OCI-LY1 (cell line): ENCODE measurements at regions not wholly inside any gene's neighbourhood (a gene's known extent, or its start where the extent isn't known, plus 50 kb on each side); places are given as distances from the start of the nearest gene placed in this dataset.

Experiments
- CTCF ChIP-seq: fragments of 200-600 bp; sonication (generic), shearing (Covaris generic); IDR thresholded peaks from 2 replicates; pipeline ENCODE4 v1.5.1; 2017; ENCODE audit warnings: mild to moderate bottlenecking, antibody characterized with exemption, low read length, moderate library complexity, mixed read lengths
- EZH2 ChIP-seq: fragments of 200-600 bp; sonication (generic), shearing (Covaris generic); IDR thresholded peaks from 2 replicates; pipeline ENCODE4 v1.8.0; 2017; ENCODE audit warnings: borderline replicate concordance, mixed run types, mild to moderate bottlenecking, antibody characterized with exemption, low read length, moderate library complexity, mixed read lengths

GRCh38 chr16:66245072-66245471, 121.4 kb upstream of the CDH5 start:
- TF ChIP-seq CTCF (no peak), EZH2 (no peak)
